HEK293 (cell line): ENCODE measurements at regions not wholly inside any gene's neighbourhood (a gene's known extent, or its start where the extent isn't known, plus 50 kb on each side); places are given as distances from the start of the nearest gene placed in this dataset.

Experiments used
- CTCF ChIA-PET: fragments of 350-600 bp; formaldehyde crosslinking; extraction: SDS; loops from one replicate; lab custom pipeline; 2021; ENCODE audit warnings: antibody characterized with exemption; lab: Yijun Ruan, JAX
- POLR2A ChIA-PET: fragments of 300-600 bp; formaldehyde crosslinking; extraction: SDS; loops from one replicate; lab custom pipeline; 2020; ENCODE audit warnings: antibody characterized with exemption, inconsistent platforms; lab: Yijun Ruan, JAX
- H3K27ac ChIP-seq: fragments of 200-500 bp; sonication (Bioruptor generic); 2 replicates; pipeline ENCODE4 v1.5.1; 2014; ENCODE audit warnings: low read depth, low read length, control low read depth, inconsistent platforms; ENCODE audit errors: extremely low read depth
- H3K36me3 ChIP-seq, 2 experiments: fragments of 200-500 bp in 1 of 2; sonication (Bioruptor generic) in 1 of 2; 1 replicate in 1 of 2; 2 replicates in 1 of 2; pipeline ENCODE4 v1.5.1; 2014 to 2017; ENCODE audit warnings: inconsistent platforms in 2 of 2, low read length in 2 of 2; ENCODE audit not compliant: control insufficient read depth in 2 of 2, insufficient read depth in 1 of 2
- H3K4me1 ChIP-seq: fragments of 200-500 bp; sonication (Bioruptor generic); 2 replicates; pipeline ENCODE4 v1.5.1; 2014; ENCODE audit warnings: mild to moderate bottlenecking, low read length, inconsistent platforms; ENCODE audit not compliant: control insufficient read depth, insufficient read depth
- H3K4me3 ChIP-seq: 2 replicates; pipeline ENCODE4 v1.5.1; 2011; ENCODE audit warnings: low read depth, mild to moderate bottlenecking, control low read depth, low read length, moderate library complexity
- H3K9me3 ChIP-seq: fragments of 200-500 bp; sonication (Bioruptor generic); 2 replicates; pipeline ENCODE4 v1.5.1; 2014; ENCODE audit warnings: low read depth, low read length, inconsistent platforms; ENCODE audit not compliant: control insufficient read depth, insufficient read depth
- MYNN ChIP-seq: fragments of 450-650 bp; formaldehyde crosslinking; IDR thresholded peaks from 2 replicates; pipeline ENCODE4 v1.5.1; 2016; ENCODE audit warnings: missing biosample characterization, missing genetic modification characterization, borderline replicate concordance
- MZF1 ChIP-seq: fragments of 450-650 bp; formaldehyde crosslinking; IDR thresholded peaks from 2 replicates; pipeline ENCODE4 v1.5.1; 2017; ENCODE audit warnings: missing biosample characterization, missing genetic modification characterization, borderline replicate concordance
- SALL2 ChIP-seq: fragments of 450-650 bp; formaldehyde crosslinking; IDR thresholded peaks from 2 replicates; pipeline ENCODE4 v1.5.0; 2017; ENCODE audit warnings: missing biosample characterization, mild to moderate bottlenecking, missing genetic modification characterization, borderline replicate concordance
- ZFP3 ChIP-seq: fragments of 450-650 bp; formaldehyde crosslinking; IDR thresholded peaks from 2 replicates; pipeline ENCODE4 v1.5.1; 2016; ENCODE audit warnings: low read depth, missing biosample characterization, missing genetic modification characterization
- ZFP69B ChIP-seq: fragments of 450-650 bp; formaldehyde crosslinking; IDR thresholded peaks from 2 replicates; pipeline ENCODE4 v1.5.1; 2016; ENCODE audit warnings: missing biosample characterization, missing genetic modification characterization
- ZNF19 ChIP-seq: fragments of 450-650 bp; formaldehyde crosslinking; IDR thresholded peaks from 2 replicates; pipeline ENCODE4; 2016; ENCODE audit warnings: missing biosample characterization, missing genetic modification characterization, low read depth
- ZNF202 ChIP-seq: fragments of 450-650 bp; formaldehyde crosslinking; IDR thresholded peaks from 2 replicates; pipeline ENCODE4 v1.5.1; 2016; ENCODE audit warnings: missing biosample characterization, missing genetic modification characterization, borderline replicate concordance
- ZNF274 ChIP-seq, 2 experiments: fragments of 200-500 bp in 1 of 2; fragments of 450-650 bp in 1 of 2; sonication (Bioruptor generic) in 1 of 2; formaldehyde crosslinking in 1 of 2; IDR thresholded peaks; 2 replicates each; pipeline versions ENCODE4 v1.5.1 to v1.6.1; 2014 to 2016; ENCODE audit warnings: borderline replicate concordance in 1 of 2, inconsistent platforms in 1 of 2, low read length in 1 of 2, missing biosample characterization in 1 of 2, missing genetic modification characterization in 1 of 2
- ZNF350 ChIP-seq: fragments of 450-650 bp; formaldehyde crosslinking; IDR thresholded peaks from 2 replicates; pipeline ENCODE4 v1.5.0; 2017; ENCODE audit warnings: missing biosample characterization, mild to moderate bottlenecking, missing genetic modification characterization
- ZNF426 ChIP-seq: fragments of 450-650 bp; formaldehyde crosslinking; IDR thresholded peaks from 2 replicates; pipeline ENCODE4 v1.5.1; 2017; ENCODE audit warnings: missing biosample characterization, missing genetic modification characterization, mild to moderate bottlenecking, inconsistent platforms, moderate library complexity
- ZNF501 ChIP-seq: fragments of 450-650 bp; formaldehyde crosslinking; IDR thresholded peaks from 2 replicates; pipeline ENCODE4 v1.5.1; 2016; ENCODE audit warnings: missing biosample characterization, missing genetic modification characterization
- ZNF555 ChIP-seq: fragments of 450-650 bp; formaldehyde crosslinking; conservative IDR thresholded peaks from 2 replicates; pipeline ENCODE4 v1.5.1; 2017; ENCODE audit warnings: missing biosample characterization, mild to moderate bottlenecking, missing genetic modification characterization, inconsistent platforms
- ZNF560 ChIP-seq: fragments of 450-650 bp; formaldehyde crosslinking; IDR thresholded peaks from 2 replicates; pipeline ENCODE4 v1.5.1; 2017; ENCODE audit warnings: missing biosample characterization, missing genetic modification characterization, borderline replicate concordance
- ZNF561 ChIP-seq: fragments of 450-650 bp; IDR thresholded peaks from 2 replicates; pipeline ENCODE4 v1.5.1; 2018; ENCODE audit warnings: missing biosample characterization, missing genetic modification characterization, borderline replicate concordance
- ZNF747 ChIP-seq: fragments of 450-650 bp; formaldehyde crosslinking; IDR thresholded peaks from 2 replicates; pipeline ENCODE4 v1.5.1; 2016; ENCODE audit warnings: missing biosample characterization, missing genetic modification characterization
- TF ChIP-seq, protein P1 (sequence below): fragments of 450-650 bp; formaldehyde crosslinking; IDR thresholded peaks from 2 replicates; pipeline ENCODE4 v1.5.1; 2017; ENCODE audit warnings: missing biosample characterization, missing genetic modification characterization
- TF ChIP-seq, protein P2 (sequence below): fragments of 450-650 bp; IDR thresholded peaks from 2 replicates; pipeline ENCODE4 v1.5.1; 2018; ENCODE audit warnings: missing biosample characterization, mild to moderate bottlenecking, missing genetic modification characterization

DNA sequence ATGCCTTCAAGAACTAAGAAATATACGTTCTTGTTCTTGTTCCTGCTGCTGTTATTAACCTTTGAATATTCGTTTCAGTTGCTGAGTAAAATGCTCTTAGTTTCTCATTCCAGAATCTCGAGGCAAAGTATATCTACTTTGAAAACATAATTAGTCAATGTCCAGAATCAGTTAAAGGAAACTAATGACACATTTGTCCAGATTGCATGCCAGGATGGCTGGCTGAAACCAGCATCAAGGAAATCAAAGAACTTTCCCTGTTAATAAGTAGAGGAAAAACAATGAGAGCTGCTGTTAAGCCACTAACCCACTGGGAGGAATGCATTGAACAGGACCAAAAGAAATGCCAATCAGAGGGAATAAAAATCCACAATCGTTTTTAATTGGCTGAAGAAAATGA is 196.9 kb downstream of the ALDH8A1 start:
- Histone ChIP-seq H3K9me3 (no peaks in the 10 kb centered on the region), H3K27ac (no peak overlapping the region), H3K4me1 (no peaks in the 10 kb centered on the region), H3K4me3 (no peak overlapping the region), H3K36me3 (no peaks in the 10 kb centered on the region)
- ChIA-PET CTCF (interaction anchor here (0.7 kb wide), 1 partner anchor 642 kb away, joined by 4 read pairs; no protein-coding TSS in a partner anchor), POLR2A (no interaction called here)
- TF ChIP-seq ZNF274 (IDR thresholded peaks at IDR 0.05; ENCODE audit: low read length) (no peak), ZNF274 (tag by site-specific recombination; IDR thresholded peaks at IDR 0.05; ENCODE audit: borderline replicate concordance) (no peak), SALL2 (no peak), ZNF561 (no peak)
- TF ChIP-seq, protein P1, sequence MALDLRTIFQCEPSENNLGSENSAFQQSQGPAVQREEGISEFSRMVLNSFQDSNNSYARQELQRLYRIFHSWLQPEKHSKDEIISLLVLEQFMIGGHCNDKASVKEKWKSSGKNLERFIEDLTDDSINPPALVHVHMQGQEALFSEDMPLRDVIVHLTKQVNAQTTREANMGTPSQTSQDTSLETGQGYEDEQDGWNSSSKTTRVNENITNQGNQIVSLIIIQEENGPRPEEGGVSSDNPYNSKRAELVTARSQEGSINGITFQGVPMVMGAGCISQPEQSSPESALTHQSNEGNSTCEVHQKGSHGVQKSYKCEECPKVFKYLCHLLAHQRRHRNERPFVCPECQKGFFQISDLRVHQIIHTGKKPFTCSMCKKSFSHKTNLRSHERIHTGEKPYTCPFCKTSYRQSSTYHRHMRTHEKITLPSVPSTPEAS (tag by site-specific recombination), result no peak

DNA sequence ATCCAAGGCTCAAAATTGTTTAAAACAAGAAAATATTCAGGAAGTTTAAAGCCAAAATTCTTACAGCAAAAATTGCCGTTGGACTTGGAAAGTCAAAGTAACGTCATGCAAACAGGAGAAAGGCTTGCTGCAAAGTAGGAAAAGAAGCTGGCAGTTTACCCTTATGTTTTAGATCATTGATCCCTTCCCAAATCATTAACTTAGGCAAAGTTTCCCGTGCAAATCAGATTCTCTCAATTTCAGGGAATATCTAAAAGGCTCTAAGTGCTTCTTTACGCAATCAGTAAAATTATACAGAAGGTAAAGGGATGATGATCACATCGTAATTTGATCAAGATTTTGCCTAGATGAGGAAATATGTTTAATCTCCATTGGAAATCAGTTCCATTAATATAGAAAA is 197.5 kb downstream of the ALDH8A1 start:
- CTCF ChIA-PET, result interaction anchor here (0.7 kb wide), 1 partner anchor 127 kb away, joined by 3 read pairs; no protein-coding TSS in a partner anchor
- Histone ChIP-seq H3K4me1 (no peaks in the 10 kb centered on the region), H3K4me3 (no peak overlapping the region), H3K9me3 (no peaks in the 10 kb centered on the region), H3K36me3 (no peaks in the 10 kb centered on the region), H3K27ac (no peak overlapping the region)
- TF ChIP-seq ZNF426 (tag by site-specific recombination) (no peak), MZF1 (no peak), ZFP69B (tag by site-specific recombination) (no peak), ZFP3 (tag by site-specific recombination) (no peak), ZNF560 (no peak), ZNF501 (no peak), ZNF555 (tag by site-specific recombination) (no peak), ZNF19 (tag by site-specific recombination) (no peak), ZNF747 (tag by site-specific recombination) (no peak), MYNN (tag by site-specific recombination) (no peak)
- POLR2A ChIA-PET, result no interaction called here

DNA sequence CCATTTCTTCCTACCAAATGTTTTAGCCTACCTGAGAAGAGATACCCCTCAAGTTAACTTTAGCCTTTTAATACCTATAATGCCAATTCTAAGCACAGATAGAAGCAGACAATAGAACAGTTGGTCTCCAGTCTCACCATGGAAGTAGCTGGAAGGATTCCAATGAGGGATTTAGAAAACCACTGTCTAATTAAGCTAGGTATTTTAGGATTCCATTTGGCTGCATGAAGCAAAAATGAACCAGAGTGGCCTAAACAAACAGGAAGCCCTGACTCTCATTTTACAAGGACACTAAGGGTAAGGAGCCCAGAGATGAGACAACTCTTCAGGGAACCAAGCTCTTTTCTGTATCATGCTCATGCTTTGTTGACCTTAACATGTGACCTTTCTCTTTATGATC is 199.2 kb downstream of the ALDH8A1 start:
- no peaks in the 10 kb centered on the region for H3K36me3 ChIP-seq
- H3K9me3 ChIP-seq, result no peaks in the 10 kb centered on the region
- H3K4me1 ChIP-seq, result no peaks in the 10 kb centered on the region
- POLR2A ChIA-PET, result no interaction called here
- H3K27ac ChIP-seq, result no peak overlapping the region
- CTCF ChIA-PET, result interaction anchor here (0.7 to 1.2 kb wide), 3 partner anchors 13 to 72 kb away, joined by 3 to 5 read pairs (median 4); no protein-coding TSS in a partner anchor
- no peak overlapping the region for H3K4me3 ChIP-seq
- TF ChIP-seq ZNF202 (no peak), ZNF350 (tag by site-specific recombination) (no peak)
- TF ChIP-seq, protein P1 (tag by site-specific recombination), result no peak
- TF ChIP-seq, protein P2, sequence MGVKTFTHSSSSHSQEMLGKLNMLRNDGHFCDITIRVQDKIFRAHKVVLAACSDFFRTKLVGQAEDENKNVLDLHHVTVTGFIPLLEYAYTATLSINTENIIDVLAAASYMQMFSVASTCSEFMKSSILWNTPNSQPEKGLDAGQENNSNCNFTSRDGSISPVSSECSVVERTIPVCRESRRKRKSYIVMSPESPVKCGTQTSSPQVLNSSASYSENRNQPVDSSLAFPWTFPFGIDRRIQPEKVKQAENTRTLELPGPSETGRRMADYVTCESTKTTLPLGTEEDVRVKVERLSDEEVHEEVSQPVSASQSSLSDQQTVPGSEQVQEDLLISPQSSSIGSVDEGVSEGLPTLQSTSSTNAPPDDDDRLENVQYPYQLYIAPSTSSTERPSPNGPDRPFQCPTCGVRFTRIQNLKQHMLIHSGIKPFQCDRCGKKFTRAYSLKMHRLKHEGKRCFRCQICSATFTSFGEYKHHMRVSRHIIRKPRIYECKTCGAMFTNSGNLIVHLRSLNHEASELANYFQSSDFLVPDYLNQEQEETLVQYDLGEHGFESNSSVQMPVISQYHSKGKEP (tag by site-specific recombination), result no peak
